ENCODE measurements at regions not wholly inside any gene's neighbourhood (a gene's known extent, or its start where the extent isn't known, plus 50 kb on each side); places are given as distances from the start of the nearest gene placed in this dataset.

- H3K4me3 ChIP-seq (ENCODE audit: low read depth, low read length) = no peak overlapping the region
- no peak for TF ChIP-seq CTCF (IDR thresholded peaks at IDR 0.05; ENCODE audit: control insufficient read depth, extremely low read depth, insufficient read depth)
- DNase-seq (ENCODE audit: low read depth) = no peak
Observed at GRCh38 chr7:50864694-50865093, 82.0 kb upstream of the GRB10 start.

GRCh38 chr7:50863053-50863452 is 80.4 kb upstream of the GRB10 start:
- no peak for TF ChIP-seq CTCF (IDR thresholded peaks at IDR 0.05; ENCODE audit: control insufficient read depth, extremely low read depth, insufficient read depth)
- no peak overlapping the region for H3K4me3 ChIP-seq (ENCODE audit: low read depth, low read length)
- no peak for DNase-seq (ENCODE audit: low read depth)

- H3K4me3 ChIP-seq (ENCODE audit: low read depth, low read length) = no peak overlapping the region
- no peak for DNase-seq (ENCODE audit: low read depth)
- no peak for TF ChIP-seq CTCF (IDR thresholded peaks at IDR 0.05; ENCODE audit: control insufficient read depth, extremely low read depth, insufficient read depth)
Observed at GRCh38 chr7:50862302-50862701, 79.6 kb upstream of the GRB10 start.

GRCh38 chr7:50860598-50860997 is 77.9 kb upstream of the GRB10 start:
- no peak for DNase-seq (ENCODE audit: low read depth)
- TF ChIP-seq CTCF (IDR thresholded peaks at IDR 0.05; ENCODE audit: control insufficient read depth, extremely low read depth, insufficient read depth) = no peak
- H3K4me3 ChIP-seq (ENCODE audit: low read depth, low read length) = no peak overlapping the region

GRCh38 chr7:50860174-50860573 is 77.5 kb upstream of the GRB10 start:
- TF ChIP-seq CTCF (IDR thresholded peaks at IDR 0.05; ENCODE audit: control insufficient read depth, extremely low read depth, insufficient read depth) = no peak

GRCh38 chr7:50858528-50859245 is 76.0 kb upstream of the GRB10 start:
- H3K4me3 ChIP-seq (ENCODE audit: low read depth, low read length) = no peak overlapping the region
- TF ChIP-seq CTCF (IDR thresholded peaks at IDR 0.05; ENCODE audit: control insufficient read depth, extremely low read depth, insufficient read depth) = no peak
- no peak for DNase-seq (ENCODE audit: low read depth)

More at GRCh38 chr7:50860174-50860573, 77.5 kb upstream of the GRB10 start:
- no peak overlapping the region for H3K4me3 ChIP-seq (ENCODE audit: low read depth, low read length)
- no peak for DNase-seq (ENCODE audit: low read depth)
